ENCODE measurements at regions not wholly inside any gene's neighbourhood (a gene's known extent, or its start where the extent isn't known, plus 50 kb on each side); places are given as distances from the start of the nearest gene placed in this dataset.

GRCh38 chr1:190936337-190936736 is 458.7 kb upstream of the BRINP3 start:
- TF ChIP-seq NFRKB (IDR thresholded peaks at IDR 0.05): no peak
- no peak for TF ChIP-seq FOXA1 (IDR thresholded peaks at IDR 0.05)
- TF ChIP-seq FOXK2 (IDR thresholded peaks at IDR 0.05): no peak
- no peak for TF ChIP-seq ELF4 (IDR thresholded peaks at IDR 0.05)
- no peak for TF ChIP-seq LEF1 (IDR thresholded peaks at IDR 0.05; ENCODE audit: borderline replicate concordance)
- TF ChIP-seq SP1 (IDR thresholded peaks at IDR 0.05): no peak
